Neural crest cell (in vitro differentiated cells): ENCODE measurements at regions not wholly inside any gene's neighbourhood (a gene's known extent, or its start where the extent isn't known, plus 50 kb on each side); places are given as distances from the start of the nearest gene placed in this dataset.

Source experiments
- DNase-seq: peaks from one replicate; pipeline ENCODE4 v3.0.0; 2021; ENCODE audit warnings: low read depth, mixed read lengths, low spot score
- H3K27ac Mint-ChIP-seq: one replicate; pipeline ENCODE4 v1.8.0; 2021; ENCODE audit warnings: mild to moderate bottlenecking, mixed read lengths; ENCODE audit not compliant: unreplicated experiment
- H3K27me3 Mint-ChIP-seq: 2 replicates; pipeline ENCODE4 v1.8.0; 2021; ENCODE audit warnings: low read depth, mild to moderate bottlenecking, mixed read lengths
- H3K36me3 Mint-ChIP-seq: 2 replicates; pipeline ENCODE4 v1.8.0; 2021; ENCODE audit warnings: low read depth, mild to moderate bottlenecking, mixed read lengths
- H3K4me1 Mint-ChIP-seq: 2 replicates; pipeline ENCODE4 v1.8.0; 2021; ENCODE audit warnings: mixed read lengths
- H3K4me3 Mint-ChIP-seq: one replicate; pipeline ENCODE4 v1.8.0; 2021; ENCODE audit warnings: mild to moderate bottlenecking, mixed read lengths
- H3K9me3 Mint-ChIP-seq: 2 replicates; pipeline ENCODE4 v1.8.0; 2021; ENCODE audit warnings: mixed read lengths
- TF ChIP-seq, protein P1 (sequence below): fragments of 200-600 bp; sonication (generic); conservative IDR thresholded peaks from 2 replicates; pipeline ENCODE4 v1.5.0; 2021; ENCODE audit warnings: antibody characterized with exemption, mild to moderate bottlenecking

GRCh38 chr1:5485436-5485835 lies 506.8 kb downstream of the NPHP4 start:
- Mint-ChIP-seq H3K4me3 (no peak overlapping the region), H3K4me1 (peaks cover 16% of the 10 kb centered on the region), H3K36me3 (no peaks in the 10 kb centered on the region), H3K27me3 (peaks cover 15% of the 10 kb centered on the region), H3K9me3 (no peaks in the 10 kb centered on the region), H3K27ac (no peak overlapping the region)
- no peak for DNase-seq
- TF ChIP-seq, protein P1, sequence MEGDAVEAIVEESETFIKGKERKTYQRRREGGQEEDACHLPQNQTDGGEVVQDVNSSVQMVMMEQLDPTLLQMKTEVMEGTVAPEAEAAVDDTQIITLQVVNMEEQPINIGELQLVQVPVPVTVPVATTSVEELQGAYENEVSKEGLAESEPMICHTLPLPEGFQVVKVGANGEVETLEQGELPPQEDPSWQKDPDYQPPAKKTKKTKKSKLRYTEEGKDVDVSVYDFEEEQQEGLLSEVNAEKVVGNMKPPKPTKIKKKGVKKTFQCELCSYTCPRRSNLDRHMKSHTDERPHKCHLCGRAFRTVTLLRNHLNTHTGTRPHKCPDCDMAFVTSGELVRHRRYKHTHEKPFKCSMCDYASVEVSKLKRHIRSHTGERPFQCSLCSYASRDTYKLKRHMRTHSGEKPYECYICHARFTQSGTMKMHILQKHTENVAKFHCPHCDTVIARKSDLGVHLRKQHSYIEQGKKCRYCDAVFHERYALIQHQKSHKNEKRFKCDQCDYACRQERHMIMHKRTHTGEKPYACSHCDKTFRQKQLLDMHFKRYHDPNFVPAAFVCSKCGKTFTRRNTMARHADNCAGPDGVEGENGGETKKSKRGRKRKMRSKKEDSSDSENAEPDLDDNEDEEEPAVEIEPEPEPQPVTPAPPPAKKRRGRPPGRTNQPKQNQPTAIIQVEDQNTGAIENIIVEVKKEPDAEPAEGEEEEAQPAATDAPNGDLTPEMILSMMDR: no peak

GRCh38 chr1:5484451-5485165 lies 507.6 kb downstream of the NPHP4 start:
- peaks cover 15% of the 10 kb centered on the region for H3K27me3 Mint-ChIP-seq
- TF ChIP-seq, protein P1: no peak
- H3K4me3 Mint-ChIP-seq: no peak overlapping the region
- H3K9me3 Mint-ChIP-seq: no peaks in the 10 kb centered on the region
- no peaks in the 10 kb centered on the region for H3K36me3 Mint-ChIP-seq
- no peak for DNase-seq
- H3K4me1 Mint-ChIP-seq: peaks cover 20% of the 10 kb centered on the region
- peak overlapping the region; percentile 28 for H3K27ac Mint-ChIP-seq

- Mint-ChIP-seq H3K4me3 (no peak overlapping the region), H3K27ac (no peak overlapping the region), H3K27me3 (peaks cover 15% of the 10 kb centered on the region), H3K4me1 (peaks cover 38% of the 10 kb centered on the region), H3K36me3 (no peaks in the 10 kb centered on the region), H3K9me3 (no peaks in the 10 kb centered on the region)
- DNase-seq: peak; percentile 25
- TF ChIP-seq, protein P1: peak; percentile 56
Measured at GRCh38 chr1:5481889-5482288, 510.3 kb downstream of the NPHP4 start.

DNA sequence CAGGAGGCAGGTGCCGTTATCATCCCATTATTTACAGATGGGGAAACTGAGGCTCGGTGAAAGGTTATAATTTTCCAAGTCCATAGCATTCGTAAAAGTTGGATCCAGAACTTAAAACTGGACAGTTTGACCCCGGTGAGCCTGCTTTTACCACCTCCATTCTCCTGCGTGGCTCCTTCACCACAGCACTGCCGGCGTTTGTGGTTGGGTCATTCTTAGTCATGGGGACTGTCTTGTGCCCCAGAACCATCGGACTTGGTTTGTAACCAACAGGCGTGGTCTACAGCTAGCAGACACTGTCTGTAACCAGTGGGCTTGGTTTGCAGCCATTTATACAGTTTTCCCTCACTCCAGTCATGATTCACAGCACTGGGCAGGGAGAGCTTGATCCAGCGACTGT lies 511.3 kb downstream of the NPHP4 start:
- Mint-ChIP-seq H3K4me3 (no peak overlapping the region), H3K36me3 (no peaks in the 10 kb centered on the region), H3K9me3 (no peaks in the 10 kb centered on the region), H3K27me3 (peaks cover 15% of the 10 kb centered on the region), H3K4me1 (peaks cover 47% of the 10 kb centered on the region), H3K27ac (no peak overlapping the region)
- TF ChIP-seq, protein P1: no peak
- DNase-seq: no peak

DNA sequence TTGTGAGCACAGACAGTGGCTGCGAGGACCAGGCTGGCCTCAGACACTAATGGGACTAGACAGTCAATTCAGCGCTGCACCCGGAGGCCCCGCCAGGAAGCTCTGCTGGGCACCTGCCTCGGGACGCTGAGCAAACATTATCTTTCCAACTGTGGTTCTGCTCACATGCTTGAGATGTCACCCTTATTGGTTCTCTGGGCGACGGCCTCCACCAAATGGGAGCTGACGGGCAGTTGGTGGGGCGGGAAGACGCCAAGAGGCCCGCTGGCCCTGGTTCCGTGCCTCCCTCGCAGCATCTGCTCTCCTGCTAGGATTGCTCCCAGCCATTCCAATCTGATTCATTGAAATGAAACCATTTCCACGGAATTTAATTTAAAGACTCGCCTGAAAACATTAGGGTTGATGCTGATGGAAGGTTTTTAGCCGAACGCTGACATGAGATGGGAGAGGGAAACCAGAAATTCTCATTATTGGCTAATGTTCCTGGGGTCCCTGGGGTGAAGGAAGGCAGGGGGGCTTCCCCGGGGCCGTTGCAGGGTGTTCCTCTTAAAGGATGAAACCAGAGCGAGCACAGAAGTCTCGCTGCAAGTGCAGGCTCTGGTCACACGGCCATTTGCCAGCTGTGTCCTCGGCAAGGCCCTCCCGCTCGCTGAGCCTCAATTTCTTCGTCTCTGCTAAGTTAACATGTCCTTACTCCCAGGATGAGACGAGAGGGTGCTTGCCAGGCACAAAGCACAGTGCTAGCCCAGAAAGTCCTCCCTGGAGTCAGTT lies 512.2 kb downstream of the NPHP4 start:
- TF ChIP-seq, protein P1: no peak
- Mint-ChIP-seq H3K36me3 (no peaks in the 10 kb centered on the region), H3K4me1 (peaks cover 45% of the 10 kb centered on the region), H3K27ac (no peak overlapping the region), H3K27me3 (peaks cover 15% of the 10 kb centered on the region), H3K9me3 (no peaks in the 10 kb centered on the region), H3K4me3 (no peak overlapping the region)
- no peak for DNase-seq
